GM12878 (cell line): ENCODE measurements at regions not wholly inside any gene's neighbourhood (a gene's known extent, or its start where the extent isn't known, plus 50 kb on each side); places are given as distances from the start of the nearest gene placed in this dataset.

Experiments
- ATAC-seq: fragments of 200-7000 bp; cut with Tn5 transposase; 3 replicates; pipeline ENCODE4 v1.9.1; 2020; ENCODE audit warnings: mild to moderate bottlenecking, moderate library complexity
- BruUV-seq: library from RNA; stranded (reverse); fragments of 400-500 nt; replicated peaks from 2 replicates; lab custom pipeline; 2021; lab: Mats Ljungman, UMichigan
- CTCF ChIA-PET: fragments of 300-600 bp; sonication (Branson Sonifier 250); formaldehyde crosslinking; extraction: SDS; loops from one replicate; lab custom pipeline; 2021; ENCODE audit warnings: inconsistent platforms; lab: Yijun Ruan, JAX
- POLR2A ChIA-PET: fragments of 350-600 bp; formaldehyde crosslinking; extraction: SDS; loops from one replicate; lab custom pipeline; 2021; ENCODE audit warnings: inconsistent platforms; lab: Charles Lee
- RAD21 ChIA-PET: fragments of 300-600 bp; sonication (Branson Sonifier 250); formaldehyde crosslinking; loops from one replicate; lab custom pipeline; 2023; ENCODE audit warnings: antibody characterized with exemption; ENCODE audit not compliant: unreplicated experiment; lab: Charles Lee
- SMC1A ChIA-PET: fragments of 300-600 bp; sonication (Branson Sonifier 250); formaldehyde crosslinking; loops from one replicate; lab custom pipeline; 2023; ENCODE audit not compliant: unreplicated experiment, uncharacterized antibody; lab: Charles Lee
- DNase-seq: peaks from one replicate; pipeline ENCODE4 v3.0.0-alpha.2; 2011; ENCODE audit warnings: low read depth, low spot score
- FAIRE-seq: peaks from 3 replicates; lab custom pipeline; 2011; peaks lifted over from hg19 to GRCh38; lab: Jason Lieb, UNC
- H2AFZ ChIP-seq: 2 replicates; pipeline ENCODE4 v1.6.0; 2011; ENCODE audit warnings: low read depth, low read length, control low read depth; ENCODE audit not compliant: control insufficient read depth
- H3K27ac ChIP-seq: 2 replicates; pipeline ENCODE4 v1.5.1; 2011; ENCODE audit warnings: control low read depth; ENCODE audit not compliant: control insufficient read depth, insufficient read depth
- H3K27me3 ChIP-seq, 2 experiments: replicated peaks in 1 of 2; 2 replicates each; pipeline versions ENCODE4 v1.6.0 to v1.6.1; 2011; ENCODE audit warnings: low read length in 1 of 2; ENCODE audit not compliant: control insufficient read depth in 2 of 2, insufficient read depth in 2 of 2
- H3K36me3 ChIP-seq, 2 experiments: 2 replicates each; pipeline ENCODE4 v1.5.1; 2011; ENCODE audit warnings: low read length in 1 of 2; ENCODE audit not compliant: control insufficient read depth in 2 of 2, insufficient read depth in 2 of 2
- H3K4me1 ChIP-seq: 2 replicates; pipeline ENCODE4 v1.6.1; 2011; ENCODE audit warnings: mild to moderate bottlenecking, low read length, moderate library complexity, mixed read lengths; ENCODE audit not compliant: control insufficient read depth, insufficient read depth
- H3K4me2 ChIP-seq: 2 replicates; pipeline ENCODE4 v1.6.0; 2011; ENCODE audit warnings: control low read depth; ENCODE audit not compliant: control insufficient read depth, insufficient read depth
- H3K4me3 ChIP-seq: fragments of 200-600 bp; sonication (generic); 2 replicates; pipeline ENCODE4 v1.5.1; 2016
- H3K79me2 ChIP-seq: 2 replicates; pipeline ENCODE4 v1.6.0; 2011; ENCODE audit warnings: low read length; ENCODE audit not compliant: control insufficient read depth, insufficient read depth
- H3K9ac ChIP-seq: 2 replicates; pipeline ENCODE4 v1.8.0; 2011; ENCODE audit warnings: low read length, control low read depth, mixed read lengths; ENCODE audit not compliant: control insufficient read depth, insufficient read depth
- H3K9me3 ChIP-seq: replicated peaks from 3 replicates; pipeline ENCODE4 v1.5.1; 2011; ENCODE audit warnings: mild to moderate bottlenecking, low read length; ENCODE audit not compliant: control insufficient read depth, insufficient read depth
- H4K20me1 ChIP-seq: 2 replicates; pipeline ENCODE4 v1.6.0; 2011; ENCODE audit not compliant: control insufficient read depth, insufficient read depth
- CEBPZ ChIP-seq: fragments of 150-350 bp; IDR thresholded peaks from 2 replicates; pipeline ENCODE4 v1.6.1; 2016; ENCODE audit warnings: low read depth, low read length
- CHD4 ChIP-seq: fragments of 200-600 bp; sonication (generic); IDR thresholded peaks from 2 replicates; pipeline ENCODE4 v1.6.1; 2016; ENCODE audit warnings: mild to moderate bottlenecking
- ESRRA ChIP-seq: IDR thresholded peaks from 2 replicates; pipeline ENCODE4 v1.6.1; 2012; ENCODE audit warnings: mild to moderate bottlenecking, low read length, improper control_type of control experiment
- FOS ChIP-seq: IDR thresholded peaks from 3 replicates; pipeline ENCODE4 v1.6.1; 2011; ENCODE audit warnings: borderline replicate concordance; ENCODE audit not compliant: insufficient read length; ENCODE audit errors: extremely low read depth
- IRF5 ChIP-seq: fragments of 450-650 bp; IDR thresholded peaks from 2 replicates; pipeline ENCODE4 v1.6.1; 2017; ENCODE audit warnings: borderline replicate concordance
- REST ChIP-seq: IDR thresholded peaks from 2 replicates; pipeline ENCODE4 v1.6.1; 2012; ENCODE audit warnings: mild to moderate bottlenecking, low read depth, low read length
- SIN3A ChIP-seq: IDR thresholded peaks from 2 replicates; pipeline ENCODE4 v1.6.1; 2012; ENCODE audit warnings: low read depth, low read length, improper control_type of control experiment
- SUZ12 ChIP-seq: fragments of 200-600 bp; sonication (generic); IDR thresholded peaks from one replicate; pipeline ENCODE4 v1.6.1; 2018; ENCODE audit warnings: antibody characterized with exemption, mild to moderate bottlenecking; ENCODE audit not compliant: unreplicated experiment
- WGBS: methylation state at CpG from one replicate; pipeline ENCODE4 v1.1.6; 2016; ENCODE audit warnings: low lambda C conversion rate; ENCODE audit not compliant: insufficient replicate concordance, insufficient coverage; ENCODE audit errors: missing lambda C conversion rate; 5-methylcytosine and 5-hydroxymethylcytosine counted together
- in situ Hi-C: fragments of 300-500 bp; cut with MboI; formaldehyde crosslinking; loops from 9 replicates; pipeline ENCODE4 v1.14.3; 2018; ENCODE audit warnings: mixed read lengths
- intact Hi-C: fragments of 100-400 bp; cut with micrococcal nuclease; formaldehyde crosslinking; loops from one replicate; pipeline ENCODE4 v1.14.2; 2022; ENCODE audit not compliant: unreplicated experiment

- no peak overlapping the region for H2AFZ ChIP-seq
- ChIA-PET POLR2A (no interaction called here), CTCF (interaction anchor here (1.7 kb wide), 1 partner anchor 37 kb away, joined by 3 read pairs; no protein-coding TSS in a partner anchor), SMC1A (no interaction called here), RAD21 (no interaction called here)
- H3K79me2 ChIP-seq, result no peaks in the 10 kb centered on the region
- intact Hi-C loops (no loop called here), in situ Hi-C loops (no loop called here)
- DNase-seq, result no peak
- no peaks in the 10 kb centered on the region; the same call in 2 of the 3 replicates for H3K9me3 ChIP-seq
- H3K27me3 ChIP-seq, result peaks cover 0 to 5% of the 10 kb centered on the region in 2 experiments; a peak in 1 of 4 replicates
- H3K27ac ChIP-seq, result no peak overlapping the region
- no peak overlapping the region for H3K9ac ChIP-seq
- no peak overlapping the region for H3K4me3 ChIP-seq
- no peak for TF ChIP-seq CEBPZ
- no peak for TF ChIP-seq SUZ12
- no peak for TF ChIP-seq REST
- no peak for TF ChIP-seq FOS
- TF ChIP-seq ESRRA, result no peak
- no peak for TF ChIP-seq IRF5
- TF ChIP-seq SIN3A, result no peak
- no peak for TF ChIP-seq CHD4
- H4K20me1 ChIP-seq, result no peaks in the 10 kb centered on the region; the same call in 1 of the 2 replicates
- H3K4me2 ChIP-seq, result no peak overlapping the region
- ATAC-seq, result no peak
- H3K36me3 ChIP-seq, result no peaks in the 10 kb centered on the region
- BruUV-seq, result no TSS peak
- WGBS, result 51% methylated on average over 5 of the region's 7 CpGs
- no peak for FAIRE-seq
- peaks cover 11% of the 10 kb centered on the region for H3K4me1 ChIP-seq
Observed at GRCh38 chr2:111661286-111661940, 222.6 kb downstream of the ANAPC1 start.
